Keratinocyte (primary cell): ENCODE measurements at regions not wholly inside any gene's neighbourhood (a gene's known extent, or its start where the extent isn't known, plus 50 kb on each side); places are given as distances from the start of the nearest gene placed in this dataset.

Experiments
- CTCF ChIP-seq, 3 experiments: IDR thresholded peaks in 1 of 3; conservative IDR thresholded peaks in 1 of 3; optimal IDR thresholded peaks in 1 of 3; 2 replicates in 2 of 3; 3 replicates in 1 of 3; pipeline versions ENCODE3 to v1.5.1; 2011; ENCODE audit warnings: low read length in 3 of 3, mild to moderate bottlenecking in 3 of 3, moderate library complexity in 2 of 3, control low read depth in 1 of 3, inconsistent platforms in 1 of 3; ENCODE audit not compliant: insufficient read depth in 2 of 3; ENCODE audit errors: extremely low read depth in 1 of 3
- EZH2 ChIP-seq: IDR thresholded peaks from one replicate; pipeline ENCODE4 v1.6.1; 2012; ENCODE audit warnings: inconsistent platforms, mild to moderate bottlenecking, low read length, moderate library complexity

GRCh38 chr15:77905301-77905920 lies 172.1 kb downstream of the TBC1D2B start:
- TF ChIP-seq EZH2 (no peak), CTCF (optimal IDR thresholded peaks at IDR 0.05 in 1 of 3, IDR thresholded peaks at IDR 0.05 in 1 of 3, conservative IDR thresholded peaks at IDR 0.05 in 1 of 3; ENCODE audit: extremely low read depth in 1 of 3, insufficient read depth in 2 of 3, low read length in 3 of 3) (no peak)
